Progenitor cell of endocrine pancreas (in vitro differentiated cells): ENCODE measurements at regions not wholly inside any gene's neighbourhood (a gene's known extent, or its start where the extent isn't known, plus 50 kb on each side); places are given as distances from the start of the nearest gene placed in this dataset.
"Not testable (repeated sequence)": the region's sequence is repeated elsewhere in the genome, so short reads cannot be mapped to it uniquely, and the experiment has no call there.

Experiments used
- DNase-seq: peaks from one replicate; pipeline ENCODE4 v3.0.0; 2021; ENCODE audit warnings: low spot score; ENCODE audit not compliant: unreplicated experiment
- H3K27ac Mint-ChIP-seq: 2 replicates; pipeline ENCODE4 v1.8.0; 2021; ENCODE audit warnings: mild to moderate bottlenecking, moderate library complexity, mixed read lengths
- H3K27me3 Mint-ChIP-seq: 2 replicates; pipeline ENCODE4 v1.8.0; 2021; ENCODE audit warnings: mixed read lengths
- H3K36me3 Mint-ChIP-seq: 2 replicates; pipeline ENCODE4 v1.8.0; 2022; ENCODE audit warnings: mixed read lengths; ENCODE audit not compliant: insufficient read depth
- H3K4me1 Mint-ChIP-seq: 2 replicates; pipeline ENCODE4 v1.8.0; 2021; ENCODE audit warnings: low read depth, mixed read lengths
- H3K4me3 Mint-ChIP-seq: 2 replicates; pipeline ENCODE4 v1.8.0; 2021; ENCODE audit warnings: low read depth, mild to moderate bottlenecking, moderate library complexity, mixed read lengths
- H3K9me3 Mint-ChIP-seq: 2 replicates; pipeline ENCODE4 v1.8.0; 2021; ENCODE audit warnings: low read depth, mixed read lengths
- CTCF ChIP-seq: fragments of 200-600 bp; sonication (generic); IDR thresholded peaks from one replicate; pipeline ENCODE4 v1.5.0; 2021; ENCODE audit warnings: antibody characterized with exemption, mild to moderate bottlenecking; ENCODE audit not compliant: unreplicated experiment

DNA sequence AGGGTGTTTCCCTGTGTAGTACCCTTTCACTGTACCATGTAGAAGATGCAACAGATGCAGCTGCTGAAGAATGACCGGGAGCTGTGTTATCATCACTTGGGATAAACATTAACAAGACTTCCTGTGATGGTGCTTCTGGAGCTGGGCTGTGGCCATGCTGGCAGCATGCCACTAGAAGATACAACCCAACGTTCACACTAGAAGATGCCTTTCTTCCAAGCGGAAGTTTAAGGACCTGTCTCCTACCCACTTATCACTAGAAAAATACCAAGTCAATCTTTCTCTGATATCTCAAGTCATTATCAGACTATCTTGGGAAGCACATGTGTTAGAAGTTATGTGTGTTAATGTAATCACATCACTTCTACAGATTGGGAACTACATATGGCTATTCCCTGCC is 953.5 kb downstream of the CNTNAP5 start:
- no peak for DNase-seq
- H3K27ac Mint-ChIP-seq = no peak overlapping the region
- no peak for TF ChIP-seq CTCF
- H3K4me1 Mint-ChIP-seq = peaks cover 9% of the 10 kb centered on the region
- no peak overlapping the region for H3K4me3 Mint-ChIP-seq
- no peaks in the 10 kb centered on the region for H3K9me3 Mint-ChIP-seq
- peaks cover 5% of the 10 kb centered on the region for H3K27me3 Mint-ChIP-seq
- no peaks in the 10 kb centered on the region for H3K36me3 Mint-ChIP-seq

DNA sequence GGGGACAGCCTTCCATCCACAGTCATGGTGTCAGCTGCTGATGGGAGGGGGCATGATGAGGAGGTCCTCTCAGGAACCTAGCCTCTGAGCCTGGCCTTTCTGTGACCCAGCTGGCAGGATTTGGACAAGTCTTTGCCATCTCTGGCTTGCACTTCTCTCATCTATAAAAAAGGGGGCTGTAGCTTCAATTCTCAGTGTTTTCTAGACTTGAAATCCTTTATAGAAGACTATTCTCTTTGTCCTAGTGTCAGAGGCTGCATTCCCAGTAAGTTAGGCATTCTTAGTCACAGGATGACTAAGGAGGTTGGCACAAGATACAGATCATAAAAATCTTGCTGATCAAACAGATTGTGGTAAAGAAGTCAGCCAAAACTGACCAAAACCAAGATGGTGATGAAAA is 958.5 kb downstream of the CNTNAP5 start:
- no peaks in the 10 kb centered on the region for H3K36me3 Mint-ChIP-seq
- H3K27ac Mint-ChIP-seq = no peak overlapping the region
- no peaks in the 10 kb centered on the region for H3K27me3 Mint-ChIP-seq
- DNase-seq = no peak
- H3K9me3 Mint-ChIP-seq = peaks cover 5% of the 10 kb centered on the region
- no peaks in the 10 kb centered on the region for H3K4me1 Mint-ChIP-seq
- H3K4me3 Mint-ChIP-seq = no peak overlapping the region
- TF ChIP-seq CTCF = no peak

DNA sequence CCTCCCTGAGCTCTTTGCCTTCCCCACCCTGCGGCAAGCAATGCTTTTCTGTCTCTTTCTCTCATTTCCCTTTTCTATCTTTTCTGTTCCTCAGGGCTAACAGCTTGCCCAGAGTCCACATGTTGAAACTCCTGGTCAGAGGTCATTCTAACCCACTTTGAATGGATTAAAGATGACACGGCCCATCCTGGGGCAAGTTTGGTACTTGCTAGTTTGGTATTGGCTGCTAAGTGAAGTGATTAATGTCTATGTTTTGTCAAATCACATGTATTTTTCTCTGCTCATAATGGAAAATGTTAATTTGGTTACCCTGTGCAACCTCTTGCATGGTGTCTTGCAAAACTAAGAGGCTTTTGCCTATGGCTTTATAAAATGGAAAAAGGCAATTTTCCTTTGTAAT is 960.2 kb downstream of the CNTNAP5 start:
- Mint-ChIP-seq H3K4me1 (no peaks in the 10 kb centered on the region), H3K27me3 (no peaks in the 10 kb centered on the region), H3K27ac (no peak overlapping the region), H3K36me3 (no peaks in the 10 kb centered on the region), H3K4me3 (no peak overlapping the region), H3K9me3 (peaks cover 5% of the 10 kb centered on the region)
- TF ChIP-seq CTCF = no peak
- DNase-seq = no peak

- H3K27me3 Mint-ChIP-seq = no peaks in the 10 kb centered on the region
- DNase-seq = no peak
Observed at GRCh38 chr2:124986136-124986535, 961.0 kb downstream of the CNTNAP5 start.

DNA sequence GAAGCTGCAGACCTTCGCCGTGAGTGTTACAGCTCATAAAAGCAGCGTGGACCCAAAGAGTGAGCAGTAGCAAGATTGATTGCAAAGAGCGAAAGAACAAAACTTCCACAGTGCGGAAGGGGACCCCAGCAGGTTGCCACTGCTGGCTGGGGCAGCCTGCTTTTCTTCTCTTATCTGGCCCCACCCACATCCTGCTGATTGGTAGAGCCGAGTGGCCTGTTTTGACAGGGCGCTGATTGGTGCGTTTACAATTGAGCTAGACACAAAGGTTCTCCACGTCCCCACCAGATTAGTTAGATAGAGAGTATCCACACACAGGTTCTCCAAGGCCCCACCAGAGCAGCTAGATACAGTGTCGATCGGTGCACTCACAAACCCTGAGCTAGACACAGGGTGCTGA is 961.8 kb downstream of the CNTNAP5 start:
- not testable (repeated sequence) for DNase-seq, H3K27ac Mint-ChIP-seq, H3K36me3 Mint-ChIP-seq, H3K9me3 Mint-ChIP-seq, H3K4me1 Mint-ChIP-seq, H3K4me3 Mint-ChIP-seq, H3K27me3 Mint-ChIP-seq

More at GRCh38 chr2:124986136-124986535, 961.0 kb downstream of the CNTNAP5 start:
- Mint-ChIP-seq H3K36me3 (no peaks in the 10 kb centered on the region), H3K4me3 (no peak overlapping the region), H3K27ac (no peak overlapping the region), H3K9me3 (peaks cover 5% of the 10 kb centered on the region), H3K4me1 (no peaks in the 10 kb centered on the region)
- no peak for TF ChIP-seq CTCF

GRCh38 chr2:124987436-124987835 is 962.3 kb downstream of the CNTNAP5 start:
- not testable (repeated sequence) for H3K4me1 Mint-ChIP-seq, H3K9me3 Mint-ChIP-seq, H3K27me3 Mint-ChIP-seq, DNase-seq, H3K27ac Mint-ChIP-seq, H3K36me3 Mint-ChIP-seq, H3K4me3 Mint-ChIP-seq
